ENCODE measurements at regions not wholly inside any gene's neighbourhood (a gene's known extent, or its start where the extent isn't known, plus 50 kb on each side); places are given as distances from the start of the nearest gene placed in this dataset.

GRCh38 chr10:62528441-62528840 lies 154.3 kb downstream of the ZNF365 start:
- no peak overlapping the region for H3K27ac ChIP-seq (ENCODE audit: low read depth, low read length)
- H3K79me2 ChIP-seq (ENCODE audit: insufficient read depth, low read length), result no peaks in the 10 kb centered on the region
- no peak overlapping the region for H2AFZ ChIP-seq (ENCODE audit: low read length)
- no peaks in the 10 kb centered on the region for H4K20me1 ChIP-seq (ENCODE audit: insufficient read depth, low read length)
- H3K27me3 ChIP-seq (ENCODE audit: insufficient read depth, low read length), result no peaks in the 10 kb centered on the region
- H3K4me3 ChIP-seq (ENCODE audit: insufficient read depth, low read length), result no peak overlapping the region
- H3K4me2 ChIP-seq (ENCODE audit: insufficient read depth, low read length), result no peak overlapping the region
- no peaks in the 10 kb centered on the region for H3K36me3 ChIP-seq (ENCODE audit: insufficient read depth, low read length)
- DNase-seq (ENCODE audit: insufficient read length, low spot score, missing footprints), result no peak
- H3K4me1 ChIP-seq (ENCODE audit: insufficient read depth, low read length), result no peaks in the 10 kb centered on the region
- no peak for TF ChIP-seq CTCF (IDR thresholded peaks at IDR 0.05; ENCODE audit: extremely low read depth, low read depth, low read length)
- H3K9me3 ChIP-seq (ENCODE audit: low read depth, low read length), result no peaks in the 10 kb centered on the region

- Histone ChIP-seq H3K9me3 (ENCODE audit: low read depth, low read length) (no peaks in the 10 kb centered on the region), H2AFZ (ENCODE audit: low read length) (peak overlapping the region; percentile 12), H3K27ac (ENCODE audit: low read depth, low read length) (no peak overlapping the region), H3K36me3 (ENCODE audit: insufficient read depth, low read length) (no peaks in the 10 kb centered on the region), H4K20me1 (ENCODE audit: insufficient read depth, low read length) (no peaks in the 10 kb centered on the region), H3K27me3 (ENCODE audit: insufficient read depth, low read length) (no peaks in the 10 kb centered on the region), H3K4me1 (ENCODE audit: insufficient read depth, low read length) (no peaks in the 10 kb centered on the region), H3K79me2 (ENCODE audit: insufficient read depth, low read length) (no peaks in the 10 kb centered on the region), H3K4me3 (ENCODE audit: insufficient read depth, low read length) (no peak overlapping the region), H3K4me2 (ENCODE audit: insufficient read depth, low read length) (no peak overlapping the region)
- no peak for TF ChIP-seq CTCF (IDR thresholded peaks at IDR 0.05; ENCODE audit: extremely low read depth, low read depth, low read length)
- DNase-seq (ENCODE audit: insufficient read length, low spot score, missing footprints), result peak; percentile 29
Observed at GRCh38 chr10:62529396-62529795, 155.2 kb downstream of the ZNF365 start.

- Histone ChIP-seq H3K9me3 (ENCODE audit: low read depth, low read length) (no peaks in the 10 kb centered on the region), H3K79me2 (ENCODE audit: insufficient read depth, low read length) (no peaks in the 10 kb centered on the region), H4K20me1 (ENCODE audit: insufficient read depth, low read length) (no peaks in the 10 kb centered on the region), H3K4me3 (ENCODE audit: insufficient read depth, low read length) (no peak overlapping the region), H3K4me1 (ENCODE audit: insufficient read depth, low read length) (no peaks in the 10 kb centered on the region), H2AFZ (ENCODE audit: low read length) (no peak overlapping the region), H3K4me2 (ENCODE audit: insufficient read depth, low read length) (no peak overlapping the region), H3K36me3 (ENCODE audit: insufficient read depth, low read length) (no peaks in the 10 kb centered on the region), H3K27ac (ENCODE audit: low read depth, low read length) (no peak overlapping the region), H3K27me3 (ENCODE audit: insufficient read depth, low read length) (no peaks in the 10 kb centered on the region)
- DNase-seq (ENCODE audit: insufficient read length, low spot score, missing footprints), result no peak
- TF ChIP-seq CTCF (IDR thresholded peaks at IDR 0.05; ENCODE audit: extremely low read depth, low read depth, low read length), result no peak
Observed at GRCh38 chr10:62534031-62534430, 159.9 kb downstream of the ZNF365 start.

- Histone ChIP-seq H2AFZ (ENCODE audit: low read length) (no peak overlapping the region), H3K27ac (ENCODE audit: low read depth, low read length) (no peak overlapping the region), H3K9me3 (ENCODE audit: low read depth, low read length) (no peaks in the 10 kb centered on the region), H3K79me2 (ENCODE audit: insufficient read depth, low read length) (no peaks in the 10 kb centered on the region), H3K36me3 (ENCODE audit: insufficient read depth, low read length) (no peaks in the 10 kb centered on the region), H3K27me3 (ENCODE audit: insufficient read depth, low read length) (no peaks in the 10 kb centered on the region), H3K4me3 (ENCODE audit: insufficient read depth, low read length) (no peak overlapping the region), H4K20me1 (ENCODE audit: insufficient read depth, low read length) (no peaks in the 10 kb centered on the region), H3K4me2 (ENCODE audit: insufficient read depth, low read length) (no peak overlapping the region), H3K4me1 (ENCODE audit: insufficient read depth, low read length) (peaks cover 2% of the 10 kb centered on the region)
- no peak for TF ChIP-seq CTCF (IDR thresholded peaks at IDR 0.05; ENCODE audit: extremely low read depth, low read depth, low read length)
- DNase-seq (ENCODE audit: insufficient read length, low spot score, missing footprints), result no peak
Observed at GRCh38 chr10:62538606-62539005, 164.4 kb downstream of the ZNF365 start.
